ENCODE measurements at regions not wholly inside any gene's neighbourhood (a gene's known extent, or its start where the extent isn't known, plus 50 kb on each side); places are given as distances from the start of the nearest gene placed in this dataset.

DNA sequence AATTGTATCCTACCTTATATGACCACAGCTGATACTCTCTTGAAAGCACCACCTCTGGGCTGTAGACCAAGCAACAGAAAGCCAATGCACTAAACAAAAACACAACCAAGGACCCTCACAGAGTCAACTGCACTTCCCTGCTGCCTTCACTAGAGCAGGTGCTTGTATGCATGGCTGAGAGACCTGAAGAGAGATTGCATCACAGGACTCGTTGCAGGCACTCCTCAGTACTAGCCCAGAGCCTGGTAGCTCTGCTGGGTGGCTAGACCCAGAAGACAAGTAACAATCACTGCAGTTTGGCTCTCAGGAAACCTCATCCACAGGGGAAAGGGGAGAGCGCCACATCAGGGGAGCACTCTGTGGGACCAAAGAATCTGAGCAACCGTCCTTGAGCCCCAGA, 521.6 kb upstream of the IMPG1 start:
- no peaks in the 10 kb centered on the region for H3K9me2 ChIP-seq (ENCODE audit: insufficient read depth)
- intact Hi-C loops (cut with micrococcal nuclease): no loop called here
- CTCF ChIA-PET: no interaction called here
- H3K27ac ChIP-seq (ENCODE audit: low read depth, low read length): no peak overlapping the region
- no peaks in the 10 kb centered on the region for H3K79me2 ChIP-seq (ENCODE audit: insufficient read depth, low read length)
- H3K9me3 ChIP-seq (ENCODE audit: control insufficient read depth in 1 of 2, insufficient read depth in 1 of 2, low read depth in 1 of 2, low read length in 2 of 2): no peaks in the 10 kb centered on the region
- H3K36me3 ChIP-seq (ENCODE audit: control insufficient read depth in 1 of 2, insufficient read depth in 2 of 2, low read length in 2 of 2): no peaks in the 10 kb centered on the region
- no peak overlapping the region for H3K9ac ChIP-seq (ENCODE audit: low read length)
- TF ChIP-seq, protein P1, sequence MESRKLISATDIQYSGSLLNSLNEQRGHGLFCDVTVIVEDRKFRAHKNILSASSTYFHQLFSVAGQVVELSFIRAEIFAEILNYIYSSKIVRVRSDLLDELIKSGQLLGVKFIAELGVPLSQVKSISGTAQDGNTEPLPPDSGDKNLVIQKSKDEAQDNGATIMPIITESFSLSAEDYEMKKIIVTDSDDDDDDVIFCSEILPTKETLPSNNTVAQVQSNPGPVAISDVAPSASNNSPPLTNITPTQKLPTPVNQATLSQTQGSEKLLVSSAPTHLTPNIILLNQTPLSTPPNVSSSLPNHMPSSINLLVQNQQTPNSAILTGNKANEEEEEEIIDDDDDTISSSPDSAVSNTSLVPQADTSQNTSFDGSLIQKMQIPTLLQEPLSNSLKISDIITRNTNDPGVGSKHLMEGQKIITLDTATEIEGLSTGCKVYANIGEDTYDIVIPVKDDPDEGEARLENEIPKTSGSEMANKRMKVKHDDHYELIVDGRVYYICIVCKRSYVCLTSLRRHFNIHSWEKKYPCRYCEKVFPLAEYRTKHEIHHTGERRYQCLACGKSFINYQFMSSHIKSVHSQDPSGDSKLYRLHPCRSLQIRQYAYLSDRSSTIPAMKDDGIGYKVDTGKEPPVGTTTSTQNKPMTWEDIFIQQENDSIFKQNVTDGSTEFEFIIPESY (IDR thresholded peaks at IDR 0.05; ENCODE audit: extremely low read depth, insufficient replicate concordance, low read length): no peak
- no peak for TF ChIP-seq POLR2AphosphoS5 (IDR thresholded peaks at IDR 0.05; ENCODE audit: low read depth, low read length)
- no peaks in the 10 kb centered on the region for H3K4me1 ChIP-seq (ENCODE audit: control insufficient read depth in 1 of 2, insufficient read depth in 2 of 2, low read length in 2 of 2)
- H3K27me3 ChIP-seq (ENCODE audit: insufficient read depth, low read length): no peaks in the 10 kb centered on the region
- no peaks in the 10 kb centered on the region for H4K20me1 ChIP-seq (ENCODE audit: insufficient read depth)
- POLR2A ChIA-PET: no interaction called here
- no peak overlapping the region for H3K4me2 ChIP-seq (ENCODE audit: low read length)
- ATAC-seq: no peak
- BruUV-seq (replicated peaks): no TSS peak
- no peak overlapping the region for H3K4me3 ChIP-seq (replicated peaks in 1 of 2; ENCODE audit: low read depth in 1 of 2, low read length in 2 of 2)
- DNase-seq (ENCODE audit: low read depth, low spot score): no peak
- H2AFZ ChIP-seq (ENCODE audit: low read depth, low read length, poor library complexity, severe bottlenecking): no peak overlapping the region
- RAD21 ChIA-PET (ENCODE audit: low non-redundant PET in 1 of 2, low total read pairs in 2 of 2, uncharacterized antibody in 2 of 2, unreplicated experiment in 2 of 2): no interaction called here

DNA sequence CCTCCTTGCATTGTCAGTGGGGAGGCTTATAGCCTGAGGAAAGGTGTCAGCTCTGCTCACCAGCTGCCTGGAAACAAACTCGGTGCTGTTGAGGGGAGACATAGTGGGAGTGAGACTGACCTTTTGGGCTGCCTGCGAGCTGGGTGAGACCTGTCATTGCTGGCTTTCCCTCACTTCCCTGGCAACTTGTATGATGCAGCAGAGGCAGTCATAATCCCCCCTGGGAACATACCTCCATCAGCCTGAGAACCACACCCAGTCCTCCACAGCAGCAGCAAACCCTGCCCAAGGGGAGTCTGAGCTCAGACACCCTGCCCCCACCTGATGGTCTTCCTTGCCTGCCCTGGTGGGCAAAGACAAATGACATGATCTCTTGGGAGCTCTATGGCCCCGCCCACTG, 521.2 kb upstream of the IMPG1 start:
- H3K9ac ChIP-seq (ENCODE audit: low read length): no peak overlapping the region
- no peaks in the 10 kb centered on the region for H3K36me3 ChIP-seq (ENCODE audit: control insufficient read depth in 1 of 2, insufficient read depth in 2 of 2, low read length in 2 of 2)
- no peak overlapping the region for H3K4me2 ChIP-seq (ENCODE audit: low read length)
- no peak overlapping the region for H2AFZ ChIP-seq (ENCODE audit: low read depth, low read length, poor library complexity, severe bottlenecking)
- H4K20me1 ChIP-seq (ENCODE audit: insufficient read depth): no peaks in the 10 kb centered on the region
- ChIA-PET RAD21 (ENCODE audit: low non-redundant PET in 1 of 2, low total read pairs in 2 of 2, uncharacterized antibody in 2 of 2, unreplicated experiment in 2 of 2) (no interaction called here), POLR2A (no interaction called here), CTCF (no interaction called here)
- H3K4me1 ChIP-seq (ENCODE audit: control insufficient read depth in 1 of 2, insufficient read depth in 2 of 2, low read length in 2 of 2): no peaks in the 10 kb centered on the region
- ATAC-seq: no peak
- H3K9me2 ChIP-seq (ENCODE audit: insufficient read depth): no peaks in the 10 kb centered on the region
- H3K27me3 ChIP-seq (ENCODE audit: insufficient read depth, low read length): no peaks in the 10 kb centered on the region
- TF ChIP-seq JUND (IDR thresholded peaks at IDR 0.05) (no peak), ATF3 (IDR thresholded peaks at IDR 0.05) (no peak), EZH2phosphoT487 (IDR thresholded peaks at IDR 0.05; ENCODE audit: borderline replicate concordance) (no peak), EZH2 (IDR thresholded peaks at IDR 0.05) (no peak), TCF7L2 (IDR thresholded peaks at IDR 0.05; ENCODE audit: borderline replicate concordance, extremely low read depth, insufficient read depth, insufficient read length) (no peak), CBX3 (IDR thresholded peaks at IDR 0.05; ENCODE audit: low read depth) (no peak), FOSL1 (IDR thresholded peaks at IDR 0.05; ENCODE audit: low read depth) (no peak), SRF (IDR thresholded peaks at IDR 0.05; ENCODE audit: low read depth) (no peak), EGR1 (IDR thresholded peaks at IDR 0.05; ENCODE audit: low read depth) (no peak), YY1 (IDR thresholded peaks at IDR 0.05; ENCODE audit: extremely low read depth, insufficient replicate concordance, low read depth, low read length) (no peak), CEBPB (IDR thresholded peaks at IDR 0.05; ENCODE audit: low read depth) (no peak), SIN3A (IDR thresholded peaks at IDR 0.05; ENCODE audit: low read depth) (no peak), POLR2A (IDR thresholded peaks at IDR 0.05; ENCODE audit: borderline replicate concordance, extremely low read depth, insufficient read depth, insufficient read length) (no peak), SP1 (IDR thresholded peaks at IDR 0.05; ENCODE audit: low read depth) (no peak), POLR2AphosphoS5 (IDR thresholded peaks at IDR 0.05; ENCODE audit: low read depth, low read length) (no peak), RAD21 (IDR thresholded peaks at IDR 0.05; ENCODE audit: low read depth) (no peak), ZNF274 (IDR thresholded peaks at IDR 0.05; ENCODE audit: low read depth, low read length) (no peak)
- TF ChIP-seq, protein P1 (IDR thresholded peaks at IDR 0.05; ENCODE audit: extremely low read depth, insufficient replicate concordance, low read length): no peak
- TF ChIP-seq, protein P2, sequence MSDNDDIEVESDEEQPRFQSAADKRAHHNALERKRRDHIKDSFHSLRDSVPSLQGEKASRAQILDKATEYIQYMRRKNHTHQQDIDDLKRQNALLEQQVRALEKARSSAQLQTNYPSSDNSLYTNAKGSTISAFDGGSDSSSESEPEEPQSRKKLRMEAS (IDR thresholded peaks at IDR 0.05): no peak
- H3K9me3 ChIP-seq (ENCODE audit: control insufficient read depth in 1 of 2, insufficient read depth in 1 of 2, low read depth in 1 of 2, low read length in 2 of 2): no peaks in the 10 kb centered on the region
- H3K27ac ChIP-seq (ENCODE audit: low read depth, low read length): no peak overlapping the region
- no peak overlapping the region for H3K4me3 ChIP-seq (replicated peaks in 1 of 2; ENCODE audit: low read depth in 1 of 2, low read length in 2 of 2)
- intact Hi-C loops (cut with micrococcal nuclease): no loop called here
- no TSS peak for BruUV-seq (replicated peaks)
- no peak for DNase-seq (ENCODE audit: low read depth, low spot score)
- no peaks in the 10 kb centered on the region for H3K79me2 ChIP-seq (ENCODE audit: insufficient read depth, low read length)
